Neural cell (in vitro differentiated cells): ENCODE measurements at regions not wholly inside any gene's neighbourhood (a gene's known extent, or its start where the extent isn't known, plus 50 kb on each side); places are given as distances from the start of the nearest gene placed in this dataset.

Experiments
- EZH2 ChIP-seq: fragments of 200-600, 300-800 bp; shearing (Covaris generic), sonication (generic); IDR thresholded peaks from 2 replicates; pipeline ENCODE4 v1.6.1; 2014; ENCODE audit warnings: antibody characterized with exemption, low read length, borderline replicate concordance, mild to moderate bottlenecking; ENCODE audit not compliant: insufficient read depth, poor library complexity, severe bottlenecking
- SMC3 ChIP-seq: fragments of 450-650 bp; conservative IDR thresholded peaks from 2 replicates; pipeline ENCODE4 v1.6.1; 2014; ENCODE audit warnings: antibody characterized with exemption, mild to moderate bottlenecking, moderate library complexity; ENCODE audit not compliant: poor library complexity
- TF ChIP-seq, protein P1 (sequence below): fragments of 450-650 bp; IDR thresholded peaks from 2 replicates; pipeline ENCODE4 v1.5.1; 2014; ENCODE audit warnings: antibody characterized with exemption, mild to moderate bottlenecking, moderate library complexity; ENCODE audit not compliant: poor library complexity, severe bottlenecking

- TF ChIP-seq, protein P1, sequence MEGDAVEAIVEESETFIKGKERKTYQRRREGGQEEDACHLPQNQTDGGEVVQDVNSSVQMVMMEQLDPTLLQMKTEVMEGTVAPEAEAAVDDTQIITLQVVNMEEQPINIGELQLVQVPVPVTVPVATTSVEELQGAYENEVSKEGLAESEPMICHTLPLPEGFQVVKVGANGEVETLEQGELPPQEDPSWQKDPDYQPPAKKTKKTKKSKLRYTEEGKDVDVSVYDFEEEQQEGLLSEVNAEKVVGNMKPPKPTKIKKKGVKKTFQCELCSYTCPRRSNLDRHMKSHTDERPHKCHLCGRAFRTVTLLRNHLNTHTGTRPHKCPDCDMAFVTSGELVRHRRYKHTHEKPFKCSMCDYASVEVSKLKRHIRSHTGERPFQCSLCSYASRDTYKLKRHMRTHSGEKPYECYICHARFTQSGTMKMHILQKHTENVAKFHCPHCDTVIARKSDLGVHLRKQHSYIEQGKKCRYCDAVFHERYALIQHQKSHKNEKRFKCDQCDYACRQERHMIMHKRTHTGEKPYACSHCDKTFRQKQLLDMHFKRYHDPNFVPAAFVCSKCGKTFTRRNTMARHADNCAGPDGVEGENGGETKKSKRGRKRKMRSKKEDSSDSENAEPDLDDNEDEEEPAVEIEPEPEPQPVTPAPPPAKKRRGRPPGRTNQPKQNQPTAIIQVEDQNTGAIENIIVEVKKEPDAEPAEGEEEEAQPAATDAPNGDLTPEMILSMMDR: no peak
- TF ChIP-seq EZH2 (no peak), SMC3 (no peak)
Measured at GRCh38 chr22:26779929-26780328, 122.5 kb downstream of the MIAT start.
